GM12865 (cell line): ENCODE measurements at regions not wholly inside any gene's neighbourhood (a gene's known extent, or its start where the extent isn't known, plus 50 kb on each side); places are given as distances from the start of the nearest gene placed in this dataset.

Experiments
- DNase-seq: peaks from one replicate; pipeline ENCODE4 v3.0.0; 2010; ENCODE audit warnings: low read depth
- H3K4me3 ChIP-seq: 2 replicates; pipeline ENCODE4 v1.5.1; 2011; ENCODE audit warnings: mild to moderate bottlenecking, low read depth, low read length, control low read depth
- TF ChIP-seq, protein P1 (sequence below): IDR thresholded peaks from 2 replicates; pipeline ENCODE4 v1.5.1; 2011; ENCODE audit warnings: low read length, control low read depth, low read depth, inconsistent platforms; ENCODE audit not compliant: insufficient read depth; ENCODE audit errors: missing control alignments

DNA sequence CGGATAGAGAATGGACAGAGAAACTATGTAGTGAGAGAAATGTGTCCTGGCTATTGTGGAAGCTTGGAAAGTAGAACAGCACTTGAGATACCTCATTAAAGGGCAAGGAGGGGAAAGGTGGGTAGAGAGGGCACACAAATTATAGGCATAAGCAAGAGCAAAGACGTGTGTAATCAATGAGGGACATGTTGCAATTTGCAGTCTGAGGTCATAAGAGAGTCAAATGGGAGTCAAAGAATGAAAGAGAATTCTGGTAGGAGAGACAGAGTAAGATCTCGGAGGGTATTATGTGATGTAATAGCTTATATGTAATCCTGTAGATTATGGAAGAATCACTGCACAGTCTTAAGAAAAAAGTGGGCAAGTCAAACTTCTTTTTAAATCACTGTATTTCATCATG is 312.0 kb upstream of the RGMB start:
- DNase-seq, result no peak
- TF ChIP-seq, protein P1, sequence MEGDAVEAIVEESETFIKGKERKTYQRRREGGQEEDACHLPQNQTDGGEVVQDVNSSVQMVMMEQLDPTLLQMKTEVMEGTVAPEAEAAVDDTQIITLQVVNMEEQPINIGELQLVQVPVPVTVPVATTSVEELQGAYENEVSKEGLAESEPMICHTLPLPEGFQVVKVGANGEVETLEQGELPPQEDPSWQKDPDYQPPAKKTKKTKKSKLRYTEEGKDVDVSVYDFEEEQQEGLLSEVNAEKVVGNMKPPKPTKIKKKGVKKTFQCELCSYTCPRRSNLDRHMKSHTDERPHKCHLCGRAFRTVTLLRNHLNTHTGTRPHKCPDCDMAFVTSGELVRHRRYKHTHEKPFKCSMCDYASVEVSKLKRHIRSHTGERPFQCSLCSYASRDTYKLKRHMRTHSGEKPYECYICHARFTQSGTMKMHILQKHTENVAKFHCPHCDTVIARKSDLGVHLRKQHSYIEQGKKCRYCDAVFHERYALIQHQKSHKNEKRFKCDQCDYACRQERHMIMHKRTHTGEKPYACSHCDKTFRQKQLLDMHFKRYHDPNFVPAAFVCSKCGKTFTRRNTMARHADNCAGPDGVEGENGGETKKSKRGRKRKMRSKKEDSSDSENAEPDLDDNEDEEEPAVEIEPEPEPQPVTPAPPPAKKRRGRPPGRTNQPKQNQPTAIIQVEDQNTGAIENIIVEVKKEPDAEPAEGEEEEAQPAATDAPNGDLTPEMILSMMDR, result no peak

DNA sequence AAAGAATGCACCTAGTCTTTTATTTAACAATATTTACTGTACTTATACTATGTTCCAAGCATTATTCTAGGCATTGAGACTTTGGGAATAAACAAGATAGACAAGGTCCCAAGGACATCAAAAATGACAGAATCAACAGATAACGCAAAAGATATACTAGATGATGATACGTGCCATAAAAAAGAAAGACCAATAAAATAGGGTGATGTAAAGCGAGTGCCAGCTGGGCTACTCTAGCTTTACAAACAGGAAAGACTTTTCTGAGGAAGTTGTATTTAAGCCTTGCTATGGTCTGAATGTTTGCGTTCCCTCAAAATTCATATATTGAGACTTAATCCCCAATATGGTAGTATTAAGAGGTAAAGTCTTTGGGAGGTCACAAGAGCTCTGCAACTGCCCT is 310.2 kb upstream of the RGMB start:
- H3K4me3 ChIP-seq, result no peak overlapping the region
- TF ChIP-seq, protein P1, result no peak
- no peak for DNase-seq

More for the DNA sequence above, 312.0 kb upstream of the RGMB start:
- no peak overlapping the region for H3K4me3 ChIP-seq

DNA sequence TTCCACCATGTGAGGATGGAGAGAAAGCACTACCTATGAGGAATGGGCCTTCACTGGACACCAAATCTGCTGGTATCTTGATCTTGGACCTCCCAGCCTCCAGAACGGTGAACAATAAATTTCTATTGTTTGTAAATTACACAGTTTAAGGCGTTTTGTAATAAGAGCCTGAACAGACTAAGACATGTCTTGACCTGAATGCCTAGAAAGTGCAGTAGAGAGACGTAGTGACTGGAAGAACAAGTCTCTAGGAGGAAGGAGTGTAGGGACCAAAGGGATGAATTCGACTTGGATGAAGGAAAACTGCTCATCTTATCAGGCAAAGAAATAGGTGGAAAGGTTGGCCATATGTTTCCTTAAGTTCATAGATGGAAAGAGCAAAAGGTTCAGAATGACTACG is 309.8 kb upstream of the RGMB start:
- no peak for DNase-seq
- TF ChIP-seq, protein P1, result no peak
- H3K4me3 ChIP-seq, result no peak overlapping the region

DNA sequence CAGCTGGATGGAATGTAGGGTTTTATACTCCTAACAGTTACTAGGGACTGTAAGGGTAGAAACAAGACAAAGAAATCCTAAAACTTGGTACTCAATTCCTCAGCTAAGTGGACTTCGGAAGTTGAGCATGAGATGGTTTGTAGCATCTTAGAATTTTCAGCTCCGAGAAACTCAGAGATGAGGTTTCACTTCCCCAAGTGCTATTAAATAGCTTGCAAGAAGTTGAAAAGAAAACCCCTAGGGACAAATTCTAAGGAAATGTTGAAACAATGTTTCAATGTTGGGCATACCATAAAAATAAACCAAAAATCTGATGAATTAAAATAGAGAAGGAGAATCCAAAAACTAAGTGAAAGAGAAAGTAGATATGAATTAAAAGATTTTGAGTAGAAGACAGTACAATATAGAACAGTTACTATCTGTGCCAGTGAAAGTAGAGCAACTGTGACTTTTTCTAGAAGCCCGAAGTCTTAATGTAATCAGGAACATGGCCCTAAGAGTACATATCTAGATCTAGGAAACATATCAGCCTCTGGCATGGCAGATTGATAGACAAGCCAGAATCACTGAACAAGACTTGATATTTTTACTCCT is 308.6 kb upstream of the RGMB start:
- TF ChIP-seq, protein P1, result no peak
- no peak overlapping the region for H3K4me3 ChIP-seq
- DNase-seq, result peak; percentile 33

DNA sequence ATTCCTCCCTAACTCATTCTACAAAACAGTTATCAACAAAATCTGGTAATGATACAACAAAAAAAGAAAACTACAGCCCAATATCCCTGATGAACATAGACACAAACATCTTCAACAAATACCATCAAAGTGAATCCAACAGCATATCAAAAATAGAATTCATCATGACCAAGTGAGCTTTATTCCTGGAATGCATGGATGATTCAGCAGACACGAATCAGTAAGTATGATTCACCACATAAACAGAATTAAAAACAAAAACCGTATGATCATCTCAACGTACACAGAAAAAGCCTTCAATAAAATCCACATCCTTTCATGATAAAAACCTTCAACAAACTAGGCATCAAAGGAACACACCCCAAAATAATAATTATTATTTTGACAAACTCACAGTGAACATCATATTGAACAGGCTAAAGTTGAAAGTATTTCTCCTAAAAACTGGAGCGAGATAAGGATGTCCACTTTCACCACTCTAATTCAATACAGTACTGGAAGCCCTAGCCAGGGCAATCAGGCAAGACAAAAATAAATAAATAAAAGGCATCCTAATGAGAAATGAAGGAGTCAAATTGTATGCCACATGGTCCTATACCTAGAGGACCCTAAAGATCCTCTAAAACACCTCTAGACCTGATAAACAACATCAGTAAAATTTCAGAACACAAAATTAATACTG is 305.1 kb upstream of the RGMB start:
- H3K4me3 ChIP-seq, result no peak overlapping the region
- TF ChIP-seq, protein P1, result no peak
- no peak for DNase-seq

DNA sequence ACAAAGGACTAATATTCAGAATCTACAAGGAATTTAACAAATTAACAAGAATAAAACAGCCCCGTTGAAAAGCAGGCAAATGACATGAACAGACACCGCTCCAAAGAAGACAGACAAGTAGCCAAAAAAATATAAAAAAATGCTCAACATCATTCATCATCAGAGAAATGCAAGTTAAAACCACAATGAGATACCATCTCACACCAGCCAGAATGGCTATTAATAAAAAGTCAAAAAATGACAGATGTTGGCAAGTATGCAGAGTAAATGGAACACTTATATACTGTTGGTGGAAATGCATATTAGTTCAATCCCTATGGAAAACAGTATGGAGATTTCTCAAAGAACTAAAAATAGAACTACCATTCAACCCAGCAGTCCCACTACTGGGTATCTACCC is 302.7 kb upstream of the RGMB start:
- TF ChIP-seq, protein P1, result no peak
- H3K4me3 ChIP-seq, result no peak overlapping the region
- DNase-seq, result no peak

DNA sequence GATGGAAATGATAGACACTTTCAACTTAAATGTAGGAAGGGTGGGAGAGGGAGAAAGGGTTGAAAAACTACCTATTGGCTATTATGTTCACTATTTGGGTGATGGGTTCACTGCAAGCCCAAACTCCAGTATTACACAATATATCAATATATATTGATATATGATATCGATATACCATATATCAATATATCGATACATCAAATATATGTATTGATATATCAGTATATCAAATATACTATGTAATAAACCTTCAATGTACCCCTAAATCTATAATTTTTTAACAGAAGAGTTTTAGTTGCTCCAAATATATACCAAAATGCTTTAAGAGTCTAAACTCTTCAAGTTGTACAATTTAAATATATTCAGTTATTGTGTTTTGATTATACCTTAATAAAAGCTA is 302.0 kb upstream of the RGMB start:
- TF ChIP-seq, protein P1, result no peak
- H3K4me3 ChIP-seq, result no peak overlapping the region
- DNase-seq, result no peak
